ENCODE measurements at regions not wholly inside any gene's neighbourhood (a gene's known extent, or its start where the extent isn't known, plus 50 kb on each side); places are given as distances from the start of the nearest gene placed in this dataset.

DNA sequence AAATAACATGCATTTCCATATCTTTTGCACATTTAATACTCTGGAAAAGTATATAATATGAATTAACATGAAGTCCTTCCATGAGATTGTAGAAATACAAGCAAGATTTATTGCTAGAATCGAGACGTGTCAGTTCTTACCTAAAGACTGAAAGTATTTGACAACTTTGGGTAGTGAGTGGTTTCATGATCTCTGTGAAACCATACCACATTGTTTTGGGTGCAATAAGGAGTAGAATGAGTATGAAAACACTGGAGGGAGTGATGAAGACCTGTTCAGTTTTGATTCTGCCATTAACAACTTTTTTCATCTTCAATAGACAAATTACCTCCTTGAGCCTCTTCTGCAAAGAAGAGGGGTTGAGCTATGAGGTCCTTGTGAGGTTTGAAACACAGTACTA is 133.7 kb downstream of the NUDT12 start:
- Histone ChIP-seq H3K36me3 (ENCODE audit: insufficient read depth, low read length) (no peaks in the 10 kb centered on the region), H3K4me3 (ENCODE audit: low read depth, low read length) (no peak overlapping the region), H3K79me2 (ENCODE audit: control insufficient read depth, insufficient read depth, low read length, unreplicated experiment) (no peaks in the 10 kb centered on the region), H2AFZ (ENCODE audit: low read length, unreplicated experiment) (no peak overlapping the region), H3K27ac (ENCODE audit: low read depth, low read length) (no peak overlapping the region), H3K27me3 (ENCODE audit: insufficient read depth, low read length) (no peaks in the 10 kb centered on the region), H3K4me1 (ENCODE audit: control insufficient read depth, insufficient read depth, low read length, unreplicated experiment) (peaks cover 30% of the 10 kb centered on the region)

DNA sequence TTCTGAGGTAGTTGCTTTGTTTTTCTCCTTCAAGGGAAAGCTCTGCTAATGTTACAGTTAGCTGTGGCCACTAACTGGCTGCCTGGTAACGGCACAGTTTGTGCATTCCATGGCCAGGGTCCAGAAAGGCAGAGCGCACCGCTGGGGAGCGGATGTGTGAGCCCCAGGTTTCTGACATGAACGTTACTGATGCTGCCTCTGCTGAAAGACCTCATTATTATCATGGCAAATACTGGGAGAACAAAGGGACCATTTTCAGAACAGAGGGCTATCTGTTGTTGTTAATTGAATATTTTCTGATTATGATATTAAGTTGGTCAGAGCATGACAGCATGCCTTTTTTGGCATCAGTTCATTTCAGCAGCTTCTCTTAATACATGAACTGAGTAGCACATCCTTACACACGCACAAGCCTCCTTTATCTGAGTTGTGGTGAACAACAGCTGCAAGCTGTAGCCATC is 134.1 kb downstream of the NUDT12 start:
- H2AFZ ChIP-seq (ENCODE audit: low read length, unreplicated experiment) = no peak overlapping the region
- H3K4me3 ChIP-seq (ENCODE audit: low read depth, low read length) = no peak overlapping the region
- H3K79me2 ChIP-seq (ENCODE audit: control insufficient read depth, insufficient read depth, low read length, unreplicated experiment) = no peaks in the 10 kb centered on the region
- H3K36me3 ChIP-seq (ENCODE audit: insufficient read depth, low read length) = no peaks in the 10 kb centered on the region
- H3K27ac ChIP-seq (ENCODE audit: low read depth, low read length) = no peak overlapping the region
- H3K27me3 ChIP-seq (ENCODE audit: insufficient read depth, low read length) = no peaks in the 10 kb centered on the region
- peaks cover 28% of the 10 kb centered on the region for H3K4me1 ChIP-seq (ENCODE audit: control insufficient read depth, insufficient read depth, low read length, unreplicated experiment)

DNA sequence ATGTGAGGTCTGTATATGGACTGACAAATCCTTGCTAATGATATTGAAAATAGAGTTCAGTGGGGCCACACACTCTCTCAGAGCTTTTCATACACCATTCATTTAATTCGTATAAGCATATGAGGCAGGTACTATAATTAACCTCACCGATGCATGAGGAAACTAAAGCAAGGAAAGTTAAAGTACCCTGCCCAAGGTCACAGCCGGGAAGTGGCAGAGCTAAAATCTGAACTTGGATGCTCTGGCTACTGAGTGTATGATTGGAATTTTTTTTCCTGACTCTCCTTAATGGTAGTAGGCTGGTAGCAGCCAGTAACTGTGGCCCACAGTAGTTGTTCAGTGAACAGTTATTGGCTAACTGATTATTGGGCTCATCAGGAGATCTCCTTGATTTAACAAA is 135.3 kb downstream of the NUDT12 start:
- Histone ChIP-seq H3K36me3 (ENCODE audit: insufficient read depth, low read length) (no peaks in the 10 kb centered on the region), H3K27ac (ENCODE audit: low read depth, low read length) (no peak overlapping the region), H3K4me1 (ENCODE audit: control insufficient read depth, insufficient read depth, low read length, unreplicated experiment) (peaks cover 17% of the 10 kb centered on the region), H3K79me2 (ENCODE audit: control insufficient read depth, insufficient read depth, low read length, unreplicated experiment) (no peaks in the 10 kb centered on the region), H3K4me3 (ENCODE audit: low read depth, low read length) (no peak overlapping the region), H3K27me3 (ENCODE audit: insufficient read depth, low read length) (no peaks in the 10 kb centered on the region), H2AFZ (ENCODE audit: low read length, unreplicated experiment) (no peak overlapping the region)

DNA sequence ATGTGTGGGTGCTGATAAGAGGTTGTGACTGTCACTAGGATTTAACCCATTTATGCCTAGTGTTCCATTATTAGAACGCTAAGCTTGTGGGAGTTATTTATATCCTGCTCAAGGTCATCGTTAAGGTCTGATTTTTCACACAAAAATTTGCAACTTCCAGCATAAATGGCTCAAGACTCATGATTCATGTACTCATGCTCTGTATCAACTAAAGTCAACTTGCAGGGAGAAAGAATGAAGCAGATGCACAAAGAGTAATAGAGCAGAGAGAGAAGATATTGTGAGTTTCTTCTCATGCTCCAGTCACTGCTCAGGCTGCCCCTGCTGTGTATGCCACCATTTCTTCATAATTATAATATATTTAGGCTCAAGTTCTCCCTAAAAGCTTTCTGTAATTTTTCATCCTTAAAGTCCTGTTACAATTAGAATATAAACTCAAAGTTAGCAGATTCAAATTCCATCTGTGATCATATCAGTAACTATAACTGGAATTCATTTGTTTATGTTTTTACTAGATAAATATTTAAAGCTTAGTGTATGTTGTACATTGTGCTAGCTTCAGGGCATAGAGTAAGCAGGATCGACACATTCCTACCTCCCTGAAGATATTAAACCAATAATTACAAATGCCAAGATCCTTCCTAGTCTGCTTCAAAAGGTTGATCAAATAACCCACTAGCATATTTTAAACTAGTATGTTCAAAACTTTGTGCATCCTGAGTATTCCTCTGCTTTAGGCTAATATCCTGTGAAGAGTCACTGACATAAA is 136.7 kb downstream of the NUDT12 start:
- Histone ChIP-seq H2AFZ (ENCODE audit: low read length, unreplicated experiment) (no peak overlapping the region), H3K27ac (ENCODE audit: low read depth, low read length) (no peak overlapping the region)

DNA sequence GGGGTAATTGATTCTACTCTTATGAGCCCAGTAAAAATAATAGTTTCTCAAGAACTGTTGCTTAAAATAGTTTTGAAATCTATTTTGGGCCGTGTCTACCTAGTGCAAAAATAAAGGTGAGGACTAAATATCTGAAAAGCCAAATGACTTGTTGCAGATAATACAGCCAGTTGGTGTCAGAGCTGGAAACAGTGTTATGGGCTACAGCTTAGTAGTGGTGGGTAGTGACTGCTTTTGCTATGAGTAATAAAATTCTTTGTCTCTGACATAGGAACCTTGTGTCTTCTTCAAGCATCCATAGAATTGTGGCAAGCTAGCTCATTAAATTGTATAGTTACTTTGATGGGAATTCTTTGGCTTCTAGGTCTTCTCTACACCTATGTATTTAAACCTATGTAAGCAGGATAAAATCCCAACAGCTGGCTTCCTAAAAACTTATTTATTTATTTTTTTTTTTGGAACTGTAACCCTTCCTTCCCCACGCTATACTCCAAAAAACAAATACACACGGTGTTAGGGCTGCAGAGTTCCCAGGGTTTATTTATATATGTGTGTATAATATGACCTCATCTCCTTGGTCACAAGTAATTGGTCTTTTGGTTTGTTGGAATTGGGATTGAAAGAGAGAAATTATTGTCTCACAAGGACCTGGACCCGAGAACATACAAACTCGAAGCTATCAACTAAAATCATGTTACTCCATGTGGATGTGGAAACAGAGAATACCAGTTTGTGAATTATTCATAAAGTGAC is 138.0 kb downstream of the NUDT12 start:
- H3K36me3 ChIP-seq (ENCODE audit: insufficient read depth, low read length) = no peaks in the 10 kb centered on the region
- no peaks in the 10 kb centered on the region for H3K79me2 ChIP-seq (ENCODE audit: control insufficient read depth, insufficient read depth, low read length, unreplicated experiment)
- no peak overlapping the region for H2AFZ ChIP-seq (ENCODE audit: low read length, unreplicated experiment)
- H3K4me3 ChIP-seq (ENCODE audit: low read depth, low read length) = no peak overlapping the region
- H3K27ac ChIP-seq (ENCODE audit: low read depth, low read length) = no peak overlapping the region
- H3K4me1 ChIP-seq (ENCODE audit: control insufficient read depth, insufficient read depth, low read length, unreplicated experiment) = peaks cover 8% of the 10 kb centered on the region
- no peaks in the 10 kb centered on the region for H3K27me3 ChIP-seq (ENCODE audit: insufficient read depth, low read length)

More for the DNA sequence above, 136.7 kb downstream of the NUDT12 start:
- H3K36me3 ChIP-seq (ENCODE audit: insufficient read depth, low read length) = no peaks in the 10 kb centered on the region
- H3K4me3 ChIP-seq (ENCODE audit: low read depth, low read length) = no peak overlapping the region
- H3K79me2 ChIP-seq (ENCODE audit: control insufficient read depth, insufficient read depth, low read length, unreplicated experiment) = no peaks in the 10 kb centered on the region
- H3K27me3 ChIP-seq (ENCODE audit: insufficient read depth, low read length) = no peaks in the 10 kb centered on the region
- peaks cover 9% of the 10 kb centered on the region for H3K4me1 ChIP-seq (ENCODE audit: control insufficient read depth, insufficient read depth, low read length, unreplicated experiment)

DNA sequence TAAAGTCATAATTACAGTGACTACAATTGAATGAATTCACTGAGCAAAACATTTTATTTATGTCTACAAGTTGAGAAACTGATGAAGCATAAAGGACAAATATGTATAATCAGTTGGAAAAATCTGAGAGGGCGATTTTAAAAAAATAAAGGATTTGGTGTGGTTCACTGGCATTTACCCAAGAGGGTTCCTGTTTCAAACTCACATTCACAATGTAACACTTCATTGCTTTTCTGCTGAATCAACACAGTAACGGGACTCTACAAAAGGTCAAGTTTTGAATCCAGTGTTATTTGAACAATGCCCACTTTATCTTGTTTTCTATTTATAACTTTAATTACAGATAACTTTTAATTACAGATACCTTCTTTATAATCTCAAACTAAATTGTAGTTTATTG is 138.6 kb downstream of the NUDT12 start:
- Histone ChIP-seq H3K36me3 (ENCODE audit: insufficient read depth, low read length) (no peaks in the 10 kb centered on the region), H3K27me3 (ENCODE audit: insufficient read depth, low read length) (no peaks in the 10 kb centered on the region), H2AFZ (ENCODE audit: low read length, unreplicated experiment) (no peak overlapping the region), H3K4me1 (ENCODE audit: control insufficient read depth, insufficient read depth, low read length, unreplicated experiment) (peaks cover 8% of the 10 kb centered on the region), H3K79me2 (ENCODE audit: control insufficient read depth, insufficient read depth, low read length, unreplicated experiment) (no peaks in the 10 kb centered on the region), H3K27ac (ENCODE audit: low read depth, low read length) (no peak overlapping the region), H3K4me3 (ENCODE audit: low read depth, low read length) (no peak overlapping the region)

DNA sequence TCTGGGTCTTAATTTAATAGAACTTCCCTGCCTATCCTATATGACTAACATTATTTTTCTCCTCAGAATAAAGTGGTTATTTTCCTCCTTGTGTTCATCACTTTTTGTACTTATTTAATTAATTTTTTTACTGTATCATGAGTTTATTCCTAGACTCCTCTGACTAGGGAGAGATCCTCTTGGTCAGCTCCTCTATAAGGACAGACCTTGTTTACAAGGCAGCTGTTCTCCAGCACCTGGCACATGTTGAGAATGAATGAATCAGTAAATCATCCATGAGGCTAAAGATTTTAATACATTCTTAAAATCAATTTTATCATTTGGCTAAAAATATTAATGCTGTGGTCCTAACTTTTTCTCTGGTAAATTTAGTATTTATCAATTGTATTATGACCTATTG is 139.8 kb downstream of the NUDT12 start:
- H3K27ac ChIP-seq (ENCODE audit: low read depth, low read length) = no peak overlapping the region
- no peaks in the 10 kb centered on the region for H3K27me3 ChIP-seq (ENCODE audit: insufficient read depth, low read length)
- no peaks in the 10 kb centered on the region for H3K79me2 ChIP-seq (ENCODE audit: control insufficient read depth, insufficient read depth, low read length, unreplicated experiment)
- no peaks in the 10 kb centered on the region for H3K36me3 ChIP-seq (ENCODE audit: insufficient read depth, low read length)
- H2AFZ ChIP-seq (ENCODE audit: low read length, unreplicated experiment) = no peak overlapping the region
- H3K4me1 ChIP-seq (ENCODE audit: control insufficient read depth, insufficient read depth, low read length, unreplicated experiment) = peaks cover 8% of the 10 kb centered on the region
- H3K4me3 ChIP-seq (ENCODE audit: low read depth, low read length) = no peak overlapping the region

DNA sequence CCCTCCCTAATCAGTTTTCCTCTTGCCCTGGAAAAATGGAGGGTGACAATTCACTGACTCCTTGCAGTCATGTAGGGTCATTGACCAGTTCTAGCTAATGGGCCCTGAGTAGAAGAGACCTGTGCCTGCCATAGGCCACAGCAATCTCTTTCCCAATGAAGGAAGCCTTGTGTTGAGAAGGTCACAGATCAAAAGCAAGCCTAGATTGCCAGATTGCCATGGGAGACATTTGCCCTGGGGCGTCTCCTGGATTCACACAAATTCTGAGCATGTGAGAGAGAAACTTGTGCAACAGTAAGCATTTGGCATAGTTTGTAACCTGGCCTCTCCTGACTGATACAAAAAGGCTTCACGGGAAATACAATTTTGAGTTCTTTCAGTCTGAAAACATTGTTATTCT is 148.0 kb downstream of the NUDT12 start:
- H3K27ac ChIP-seq (ENCODE audit: low read depth, low read length) = no peak overlapping the region
- no peak overlapping the region for H3K4me3 ChIP-seq (ENCODE audit: low read depth, low read length)
- no peaks in the 10 kb centered on the region for H3K36me3 ChIP-seq (ENCODE audit: insufficient read depth, low read length)
- H3K27me3 ChIP-seq (ENCODE audit: insufficient read depth, low read length) = no peaks in the 10 kb centered on the region
- H3K4me1 ChIP-seq (ENCODE audit: control insufficient read depth, insufficient read depth, low read length, unreplicated experiment) = no peaks in the 10 kb centered on the region
- no peaks in the 10 kb centered on the region for H3K79me2 ChIP-seq (ENCODE audit: control insufficient read depth, insufficient read depth, low read length, unreplicated experiment)
- no peak overlapping the region for H2AFZ ChIP-seq (ENCODE audit: low read length, unreplicated experiment)

DNA sequence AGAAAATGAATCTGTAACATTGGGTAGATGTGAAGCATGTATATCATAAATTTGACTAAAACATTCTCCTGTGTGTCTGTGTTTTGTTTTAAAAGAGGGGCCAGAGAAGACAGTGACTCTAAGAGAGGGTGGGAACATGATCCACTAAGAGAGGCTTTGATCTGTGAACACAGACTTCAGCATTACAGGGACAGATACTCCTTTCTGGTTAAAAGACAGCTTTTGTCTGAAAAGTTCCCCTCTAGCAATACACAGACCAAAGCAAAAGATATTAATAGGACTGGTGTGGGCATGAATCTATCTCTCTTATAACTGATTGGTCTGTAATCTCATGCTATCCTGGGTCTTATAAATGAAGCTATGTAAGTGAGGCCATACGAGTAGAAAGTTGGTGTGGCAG is 150.9 kb downstream of the NUDT12 start:
- Histone ChIP-seq H3K27ac (ENCODE audit: low read depth, low read length) (no peak overlapping the region), H3K4me1 (ENCODE audit: control insufficient read depth, insufficient read depth, low read length, unreplicated experiment) (no peaks in the 10 kb centered on the region), H2AFZ (ENCODE audit: low read length, unreplicated experiment) (no peak overlapping the region), H3K4me3 (ENCODE audit: low read depth, low read length) (no peak overlapping the region), H3K79me2 (ENCODE audit: control insufficient read depth, insufficient read depth, low read length, unreplicated experiment) (no peaks in the 10 kb centered on the region), H3K27me3 (ENCODE audit: insufficient read depth, low read length) (no peaks in the 10 kb centered on the region), H3K36me3 (ENCODE audit: insufficient read depth, low read length) (no peaks in the 10 kb centered on the region)

DNA sequence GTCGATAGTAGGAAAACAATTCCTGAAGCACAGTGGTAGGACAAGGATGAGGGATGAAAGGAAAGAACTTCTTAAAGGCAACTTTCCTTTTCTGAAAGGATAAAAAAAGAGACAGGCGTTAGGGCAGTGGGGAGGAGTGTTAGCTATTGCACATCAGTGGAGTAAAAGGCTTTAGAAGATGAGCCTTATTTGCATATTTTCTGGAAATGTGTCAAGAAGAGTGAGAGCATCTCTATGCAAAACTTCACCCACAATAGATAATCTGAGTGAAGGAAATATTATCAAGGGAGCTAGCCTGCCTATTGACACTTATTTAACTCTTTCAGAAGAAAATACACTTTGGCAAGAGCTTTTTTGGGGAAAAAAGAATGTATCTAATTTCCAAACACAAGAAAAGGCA is 151.6 kb downstream of the MACIR start:
- H2AFZ ChIP-seq (ENCODE audit: low read length, unreplicated experiment) = no peak overlapping the region
- no peak overlapping the region for H3K4me3 ChIP-seq (ENCODE audit: low read depth, low read length)

More for the DNA sequence above, 151.6 kb downstream of the MACIR start:
- Histone ChIP-seq H3K4me1 (ENCODE audit: control insufficient read depth, insufficient read depth, low read length, unreplicated experiment) (no peaks in the 10 kb centered on the region), H3K27me3 (ENCODE audit: insufficient read depth, low read length) (no peaks in the 10 kb centered on the region), H3K36me3 (ENCODE audit: insufficient read depth, low read length) (no peaks in the 10 kb centered on the region), H3K27ac (ENCODE audit: low read depth, low read length) (no peak overlapping the region), H3K79me2 (ENCODE audit: control insufficient read depth, insufficient read depth, low read length, unreplicated experiment) (no peaks in the 10 kb centered on the region)
